ENCODE measurements at regions not wholly inside any gene's neighbourhood (a gene's known extent, or its start where the extent isn't known, plus 50 kb on each side); places are given as distances from the start of the nearest gene placed in this dataset.

DNA sequence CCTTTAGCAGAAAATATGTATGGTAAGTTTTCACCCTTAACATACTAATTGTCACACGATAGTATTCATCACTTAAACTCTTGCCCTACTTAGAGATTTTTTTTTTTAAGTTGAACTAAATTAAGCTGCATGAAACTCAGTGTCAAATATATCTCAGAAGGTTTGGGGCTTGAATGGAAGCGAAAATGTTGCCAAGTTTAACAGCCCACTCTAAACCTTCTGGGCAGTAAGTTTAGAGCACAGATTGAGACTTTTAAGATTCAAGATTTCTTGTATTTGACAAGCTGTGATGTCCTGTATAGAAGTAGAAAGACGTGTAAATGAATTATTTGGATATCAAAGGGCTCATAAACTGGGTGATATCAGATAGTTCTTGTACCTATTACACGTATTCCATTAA lies 287.3 kb upstream of the FLRT2 start:
- no peaks in the 10 kb centered on the region for H3K9me3 ChIP-seq
- intact Hi-C loops (cut with DNase I) = no loop called here
- no peaks in the 10 kb centered on the region for H3K27me3 ChIP-seq
- H3K36me3 ChIP-seq = no peaks in the 10 kb centered on the region
- H3K4me3 ChIP-seq (replicated peaks in 1 of 3) = no peak overlapping the region
- DNase-seq = no peak
- WGBS, 2 donors = 86 to 90% methylated on average over 4 of the region's 4 CpGs
- no peak overlapping the region for H3K27ac ChIP-seq
- TF ChIP-seq, protein P1, sequence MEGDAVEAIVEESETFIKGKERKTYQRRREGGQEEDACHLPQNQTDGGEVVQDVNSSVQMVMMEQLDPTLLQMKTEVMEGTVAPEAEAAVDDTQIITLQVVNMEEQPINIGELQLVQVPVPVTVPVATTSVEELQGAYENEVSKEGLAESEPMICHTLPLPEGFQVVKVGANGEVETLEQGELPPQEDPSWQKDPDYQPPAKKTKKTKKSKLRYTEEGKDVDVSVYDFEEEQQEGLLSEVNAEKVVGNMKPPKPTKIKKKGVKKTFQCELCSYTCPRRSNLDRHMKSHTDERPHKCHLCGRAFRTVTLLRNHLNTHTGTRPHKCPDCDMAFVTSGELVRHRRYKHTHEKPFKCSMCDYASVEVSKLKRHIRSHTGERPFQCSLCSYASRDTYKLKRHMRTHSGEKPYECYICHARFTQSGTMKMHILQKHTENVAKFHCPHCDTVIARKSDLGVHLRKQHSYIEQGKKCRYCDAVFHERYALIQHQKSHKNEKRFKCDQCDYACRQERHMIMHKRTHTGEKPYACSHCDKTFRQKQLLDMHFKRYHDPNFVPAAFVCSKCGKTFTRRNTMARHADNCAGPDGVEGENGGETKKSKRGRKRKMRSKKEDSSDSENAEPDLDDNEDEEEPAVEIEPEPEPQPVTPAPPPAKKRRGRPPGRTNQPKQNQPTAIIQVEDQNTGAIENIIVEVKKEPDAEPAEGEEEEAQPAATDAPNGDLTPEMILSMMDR (IDR thresholded peaks at IDR 0.05) = no peak
- TF ChIP-seq POLR2A (IDR thresholded peaks at IDR 0.05) = no peak
- peaks cover 7% of the 10 kb centered on the region in 2 donors for H3K4me1 ChIP-seq

DNA sequence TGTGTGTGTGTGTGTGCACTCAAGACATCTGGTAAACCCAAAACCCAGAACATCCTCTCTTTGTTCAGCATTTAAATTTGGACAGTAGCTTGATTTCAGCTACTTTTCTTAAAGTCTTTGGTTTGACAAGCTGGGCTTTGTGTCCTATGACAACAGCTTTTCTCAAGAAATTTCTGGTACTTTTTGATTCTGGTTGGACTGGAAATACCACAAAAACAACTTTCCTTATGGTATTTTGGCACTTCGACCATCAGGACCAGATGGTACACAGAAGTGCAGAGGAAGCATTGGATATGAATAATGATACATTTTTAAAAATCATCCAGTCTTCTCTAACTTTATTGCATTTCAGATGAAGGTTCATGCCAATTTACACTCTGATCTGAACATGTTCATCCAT lies 286.6 kb upstream of the FLRT2 start:
- no peak for DNase-seq
- no peaks in the 10 kb centered on the region for H3K27me3 ChIP-seq
- intact Hi-C loops (cut with DNase I) = no loop called here
- no peak for TF ChIP-seq POLR2A (IDR thresholded peaks at IDR 0.05)
- TF ChIP-seq, protein P1 (IDR thresholded peaks at IDR 0.05) = no peak
- no peak overlapping the region for H3K27ac ChIP-seq
- H3K36me3 ChIP-seq = no peaks in the 10 kb centered on the region
- 80 to 82% methylated on average over 1 of the region's 1 CpG for WGBS, 2 donors
- no peak overlapping the region for H3K4me3 ChIP-seq (replicated peaks in 1 of 3)
- H3K9me3 ChIP-seq = no peaks in the 10 kb centered on the region
- H3K4me1 ChIP-seq = peaks cover 7% of the 10 kb centered on the region in 2 donors

DNA sequence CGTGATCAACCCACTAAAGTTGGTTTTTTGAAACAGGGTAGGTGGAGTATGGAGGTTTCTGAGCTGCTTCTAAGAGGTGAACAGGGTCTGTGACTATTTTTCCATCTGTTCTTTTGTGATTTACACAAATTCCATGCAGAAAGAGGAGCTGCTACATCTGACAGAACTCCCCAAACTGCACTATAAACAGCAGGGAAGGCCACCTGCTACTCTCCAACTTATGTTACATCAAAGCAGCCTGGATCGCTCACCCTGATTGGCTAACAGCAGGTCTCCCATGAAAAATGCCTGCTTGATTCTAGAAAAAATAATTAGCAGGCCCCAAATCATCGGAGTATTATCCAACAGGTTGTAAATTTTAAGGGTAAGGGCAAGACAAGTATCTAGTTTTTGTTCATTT lies 282.9 kb upstream of the FLRT2 start:
- TF ChIP-seq, protein P1 (IDR thresholded peaks at IDR 0.05) = no peak
- TF ChIP-seq POLR2A (IDR thresholded peaks at IDR 0.05) = no peak
- Histone ChIP-seq H3K9me3 (no peaks in the 10 kb centered on the region), H3K4me1 (no peaks in the 10 kb centered on the region), H3K4me3 (replicated peaks in 1 of 3) (no peak overlapping the region), H3K36me3 (no peaks in the 10 kb centered on the region), H3K27ac (no peak overlapping the region), H3K27me3 (no peaks in the 10 kb centered on the region)
- DNase-seq = no peak
- WGBS, 2 donors = 94 to 96% methylated on average over 3 of the region's 3 CpGs
- intact Hi-C loops (cut with DNase I) = no loop called here

DNA sequence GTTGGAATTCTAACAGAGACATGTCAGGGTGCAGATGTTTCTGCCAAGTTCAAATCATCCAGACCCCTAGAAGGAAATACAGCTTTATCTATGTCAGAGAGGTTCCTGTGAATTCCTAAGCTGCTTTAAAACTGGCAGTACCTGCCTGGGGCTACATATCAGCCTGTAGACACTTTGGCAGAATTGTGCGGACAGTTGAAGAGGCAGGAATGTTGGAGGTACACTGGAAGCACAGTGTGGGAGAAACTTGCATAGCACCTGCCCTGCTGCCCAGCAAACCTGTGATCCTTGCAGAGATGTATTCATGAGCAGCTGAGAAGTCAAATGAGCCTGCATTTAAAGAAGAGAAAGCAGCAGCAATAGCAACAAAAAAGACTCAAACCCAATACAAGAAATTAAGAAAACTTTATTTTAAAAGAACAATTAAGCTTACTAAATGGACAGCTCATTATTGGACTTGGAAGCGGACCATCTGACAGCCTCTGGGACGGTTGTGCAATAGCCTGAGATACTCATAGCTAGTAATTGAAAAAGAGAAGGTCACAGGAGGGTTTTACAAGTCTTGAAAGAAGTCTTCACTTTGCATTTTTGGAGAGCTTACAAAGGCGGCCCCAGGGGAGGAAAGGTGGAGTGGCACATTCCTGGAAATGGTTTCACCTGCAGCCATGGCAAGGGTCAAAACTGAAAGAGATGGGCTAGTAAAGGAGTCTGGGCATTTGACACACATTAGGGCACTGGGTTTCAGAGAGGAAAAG lies 280.9 kb upstream of the FLRT2 start:
- WGBS, 2 donors = 61 to 73% methylated on average over 4 of the region's 4 CpGs
- H3K27ac ChIP-seq = no peak overlapping the region
- H3K9me3 ChIP-seq = no peaks in the 10 kb centered on the region
- intact Hi-C loops (cut with DNase I) = no loop called here
- TF ChIP-seq, protein P1 (IDR thresholded peaks at IDR 0.05) = no peak
- no peak for TF ChIP-seq POLR2A (IDR thresholded peaks at IDR 0.05)
- H3K27me3 ChIP-seq = no peaks in the 10 kb centered on the region
- no peak overlapping the region for H3K4me3 ChIP-seq (replicated peaks in 1 of 3)
- H3K4me1 ChIP-seq = no peaks in the 10 kb centered on the region
- no peak for DNase-seq
- H3K36me3 ChIP-seq = no peaks in the 10 kb centered on the region

DNA sequence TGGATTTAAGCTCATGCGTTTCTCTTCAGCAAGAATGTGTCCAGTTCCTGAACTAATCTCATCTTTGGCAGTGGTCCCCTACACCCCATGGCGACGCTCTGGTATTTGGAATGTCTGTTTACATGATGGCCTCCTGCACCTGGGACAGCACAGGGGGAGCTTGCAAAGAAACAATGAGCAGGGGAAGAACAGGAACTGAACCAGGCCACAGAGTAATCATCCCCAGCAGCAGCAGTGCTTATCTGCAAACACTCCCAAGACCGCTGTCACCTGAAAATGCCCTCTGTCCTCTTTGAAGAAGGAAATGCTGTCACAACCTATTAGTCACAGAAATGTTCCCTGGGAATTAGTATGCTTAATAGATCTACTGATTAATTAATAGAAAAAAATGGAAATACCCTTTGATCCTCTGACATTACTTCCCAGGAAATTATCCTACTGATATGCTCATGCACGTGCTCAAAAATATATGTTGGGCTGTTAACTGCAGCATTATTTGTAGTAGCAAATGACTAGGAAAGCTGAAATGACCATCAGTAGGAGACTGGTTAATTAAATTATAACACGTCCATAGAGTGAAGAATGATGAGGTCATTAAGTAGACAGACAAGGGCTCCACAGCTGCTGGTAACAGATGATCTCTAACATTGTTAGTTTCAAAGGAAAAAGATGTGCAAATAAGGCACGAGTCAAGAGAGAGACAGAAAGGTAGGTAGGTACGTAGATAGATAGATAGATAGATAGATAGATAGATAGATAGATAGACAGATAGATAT lies 279.3 kb upstream of the FLRT2 start:
- intact Hi-C loops (cut with DNase I) = no loop called here
- no peaks in the 10 kb centered on the region for H3K36me3 ChIP-seq

More for the DNA sequence above, 279.3 kb upstream of the FLRT2 start:
- Histone ChIP-seq H3K4me3 (replicated peaks in 1 of 3) (no peak overlapping the region), H3K9me3 (no peaks in the 10 kb centered on the region), H3K27me3 (no peaks in the 10 kb centered on the region), H3K4me1 (no peaks in the 10 kb centered on the region), H3K27ac (no peak overlapping the region)
- DNase-seq = no peak
- 70 to 80% methylated on average over 8 of the region's 8 CpGs for WGBS, 2 donors
- TF ChIP-seq, protein P1 (IDR thresholded peaks at IDR 0.05) = no peak
- TF ChIP-seq POLR2A (IDR thresholded peaks at IDR 0.05) = no peak
